ENCODE measurements at regions not wholly inside any gene's neighbourhood (a gene's known extent, or its start where the extent isn't known, plus 50 kb on each side); places are given as distances from the start of the nearest gene placed in this dataset.

DNA sequence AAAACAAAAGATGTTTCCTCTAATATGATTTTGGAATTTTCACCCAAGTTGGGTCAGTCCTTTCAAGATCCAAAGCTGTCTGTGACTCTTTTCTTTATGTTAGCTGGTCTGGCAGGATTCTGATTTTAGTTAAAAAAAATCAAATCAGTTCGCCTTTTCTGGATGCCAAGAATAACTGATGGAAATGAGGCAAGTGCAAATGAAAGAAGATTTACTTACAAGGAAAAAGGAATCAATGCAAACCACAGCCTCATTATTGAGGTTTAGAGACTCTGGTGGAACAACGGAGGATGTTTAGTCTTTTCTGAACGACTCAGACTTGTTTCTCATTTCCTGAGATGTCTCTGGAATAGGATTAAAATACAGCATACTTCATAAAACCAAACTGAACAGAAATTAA, 117.0 kb upstream of the DYRK2 start:
- TF ChIP-seq, protein P1, sequence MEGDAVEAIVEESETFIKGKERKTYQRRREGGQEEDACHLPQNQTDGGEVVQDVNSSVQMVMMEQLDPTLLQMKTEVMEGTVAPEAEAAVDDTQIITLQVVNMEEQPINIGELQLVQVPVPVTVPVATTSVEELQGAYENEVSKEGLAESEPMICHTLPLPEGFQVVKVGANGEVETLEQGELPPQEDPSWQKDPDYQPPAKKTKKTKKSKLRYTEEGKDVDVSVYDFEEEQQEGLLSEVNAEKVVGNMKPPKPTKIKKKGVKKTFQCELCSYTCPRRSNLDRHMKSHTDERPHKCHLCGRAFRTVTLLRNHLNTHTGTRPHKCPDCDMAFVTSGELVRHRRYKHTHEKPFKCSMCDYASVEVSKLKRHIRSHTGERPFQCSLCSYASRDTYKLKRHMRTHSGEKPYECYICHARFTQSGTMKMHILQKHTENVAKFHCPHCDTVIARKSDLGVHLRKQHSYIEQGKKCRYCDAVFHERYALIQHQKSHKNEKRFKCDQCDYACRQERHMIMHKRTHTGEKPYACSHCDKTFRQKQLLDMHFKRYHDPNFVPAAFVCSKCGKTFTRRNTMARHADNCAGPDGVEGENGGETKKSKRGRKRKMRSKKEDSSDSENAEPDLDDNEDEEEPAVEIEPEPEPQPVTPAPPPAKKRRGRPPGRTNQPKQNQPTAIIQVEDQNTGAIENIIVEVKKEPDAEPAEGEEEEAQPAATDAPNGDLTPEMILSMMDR (IDR thresholded peaks at IDR 0.05; ENCODE audit: insufficient read depth, low read length, poor library complexity, severe bottlenecking) = no peak
- TF ChIP-seq EZH2phosphoT487 (conservative IDR thresholded peaks at IDR 0.05; ENCODE audit: low read length) = no peak
